GM12874 (cell line): ENCODE measurements at regions not wholly inside any gene's neighbourhood (a gene's known extent, or its start where the extent isn't known, plus 50 kb on each side); places are given as distances from the start of the nearest gene placed in this dataset.

Experiments used
- CTCF ChIP-seq: IDR thresholded peaks from 2 replicates; pipeline ENCODE4 v1.5.1; 2011; ENCODE audit warnings: low read depth, mild to moderate bottlenecking, control low read depth, low read length, moderate library complexity; ENCODE audit not compliant: insufficient read depth

GRCh38 chr4:115923152-115923551, 809.7 kb upstream of the NDST4 start:
- no peak for TF ChIP-seq CTCF

GRCh38 chr4:115920637-115921036, 807.2 kb upstream of the NDST4 start:
- no peak for TF ChIP-seq CTCF

GRCh38 chr4:115918149-115918548, 804.7 kb upstream of the NDST4 start:
- TF ChIP-seq CTCF: no peak

GRCh38 chr4:115906428-115906827, 793.0 kb upstream of the NDST4 start:
- TF ChIP-seq CTCF: no peak

- no peak for TF ChIP-seq CTCF
These were observed 770.4 kb upstream of the NDST4 start for GRCh38 chr4:115883847-115884246.

- TF ChIP-seq CTCF: no peak
These were observed 769.8 kb upstream of the NDST4 start for GRCh38 chr4:115883231-115883630.

- TF ChIP-seq CTCF: 0 out of 2 replicates have a peak, but pooled peaks have one; percentile 13
These were observed 759.6 kb upstream of the NDST4 start for GRCh38 chr4:115873048-115873447.

GRCh38 chr4:115871596-115871995, 758.2 kb upstream of the NDST4 start:
- TF ChIP-seq CTCF: no peak
